GM18502 (cell line): ENCODE measurements at regions not wholly inside any gene's neighbourhood (a gene's known extent, or its start where the extent isn't known, plus 50 kb on each side); places are given as distances from the start of the nearest gene placed in this dataset.

ENCODE experiments used
- ATAC-seq: cut with Tn5 transposase; IDR thresholded peaks from one replicate; pipeline ENCODE4 v1.9.1; 2021; ENCODE audit warnings: mild to moderate bottlenecking; ENCODE audit not compliant: unreplicated experiment, poor library complexity

DNA sequence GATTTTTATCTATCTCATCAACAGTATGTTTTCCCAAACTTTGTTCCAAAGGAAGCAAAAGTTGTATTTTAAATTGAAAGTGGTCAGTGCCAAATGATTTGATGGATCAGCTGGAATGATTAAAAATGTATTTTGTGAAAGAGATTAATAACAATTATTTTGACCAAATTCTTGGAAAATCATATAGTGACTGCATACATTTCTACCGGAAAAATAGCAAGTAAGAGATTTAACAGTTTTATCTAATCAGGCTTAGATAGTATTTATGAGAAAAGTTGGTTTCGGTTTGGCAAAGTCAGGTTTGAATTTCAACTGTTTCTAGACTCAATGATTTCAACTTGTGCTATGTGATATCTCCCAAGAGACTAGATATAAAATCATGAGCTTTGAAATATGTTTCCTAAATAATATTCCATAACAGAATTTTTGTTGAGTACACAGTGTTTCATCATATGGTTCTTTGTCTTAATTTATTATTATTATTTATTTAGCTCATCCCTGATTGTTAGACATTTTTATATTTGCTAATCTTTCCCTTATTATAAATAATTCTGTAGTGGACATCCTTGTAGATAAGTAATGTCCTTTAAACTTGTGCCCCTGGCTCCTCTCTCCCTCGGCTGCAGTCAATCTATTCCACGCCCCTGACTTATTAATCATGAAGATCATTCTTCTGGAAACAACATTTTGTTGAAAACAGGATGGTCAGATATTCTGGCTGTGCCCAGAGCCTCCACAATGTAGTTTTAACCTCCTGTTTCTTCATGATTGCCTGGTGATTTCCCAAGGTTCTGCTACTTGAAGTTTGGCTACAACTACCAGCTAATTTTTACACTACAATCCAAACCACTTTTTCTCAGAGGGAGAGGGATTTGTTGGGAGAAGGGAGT, 520.7 kb upstream of the TCF4 start:
- no peak for ATAC-seq

- ATAC-seq, result no peak
Observed at GRCh38 chr18:56107821-56108477, 520.0 kb upstream of the TCF4 start.

DNA sequence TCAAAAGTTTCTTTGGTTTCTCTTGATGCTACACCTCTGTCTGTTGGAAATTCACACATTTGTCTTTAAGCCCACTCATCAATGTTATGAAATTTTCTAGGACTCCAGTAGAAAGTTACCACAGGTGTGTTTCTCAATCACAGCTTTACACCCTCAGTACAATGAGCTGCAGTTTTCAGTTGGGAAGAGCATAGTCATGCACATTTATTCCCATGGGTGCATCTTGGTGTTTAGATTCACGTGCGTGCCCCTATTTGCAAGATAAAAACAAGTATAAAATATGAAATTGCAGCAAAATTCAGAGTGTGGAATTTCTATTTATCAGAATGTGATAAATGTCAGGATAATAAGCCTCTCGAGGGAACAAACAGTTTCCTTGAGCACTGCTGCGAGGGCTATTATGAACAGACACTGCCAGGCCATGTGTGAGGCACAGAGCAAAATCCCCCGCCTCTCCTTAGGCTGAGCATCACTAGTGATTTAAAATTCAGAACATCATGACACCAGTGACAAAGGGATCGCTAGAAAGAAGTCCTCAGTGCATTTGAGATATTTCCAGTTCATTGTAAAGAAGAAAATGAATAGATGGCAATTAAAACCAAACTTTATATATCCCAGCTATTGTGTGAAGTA, 512.2 kb upstream of the TCF4 start:
- no peak for ATAC-seq

DNA sequence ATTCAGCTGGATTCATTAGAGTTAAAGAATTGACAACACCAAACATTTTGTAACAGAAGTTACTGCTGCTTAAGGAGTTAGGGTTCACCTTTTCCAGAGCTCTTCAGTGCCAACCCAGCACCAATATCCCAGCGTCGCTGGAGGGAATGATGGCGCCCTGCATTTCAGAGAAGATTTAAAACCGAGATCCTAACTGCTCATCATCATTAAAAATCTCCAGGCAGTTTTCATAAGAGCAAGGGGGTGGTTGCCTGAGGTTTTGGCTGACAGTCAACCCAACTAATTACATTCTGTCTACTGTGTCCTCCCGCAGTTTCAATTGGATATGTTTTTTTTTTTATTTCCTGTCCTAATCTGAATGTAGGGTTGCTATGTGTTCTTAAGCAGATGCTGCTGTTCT, 509.6 kb upstream of the TCF4 start:
- ATAC-seq, result no peak

DNA sequence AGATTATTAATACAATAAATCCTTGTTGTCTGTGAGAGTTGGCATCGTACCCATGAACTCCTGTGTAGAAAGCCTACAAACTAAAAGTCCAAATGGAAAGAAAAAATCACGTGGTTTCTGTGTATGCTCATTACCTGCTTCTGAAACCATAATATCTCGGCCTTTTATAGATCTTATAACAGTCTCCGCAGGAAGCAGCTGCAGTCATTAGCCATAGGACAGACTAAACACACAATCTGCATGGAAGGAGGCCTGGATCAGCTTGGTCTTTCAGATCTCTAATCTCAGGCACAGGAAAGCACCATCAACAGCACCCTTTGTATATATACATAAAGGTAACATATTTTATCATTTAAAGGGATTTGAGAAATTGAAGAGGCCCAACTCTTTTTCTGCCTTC, 508.9 kb upstream of the TCF4 start:
- no peak for ATAC-seq

DNA sequence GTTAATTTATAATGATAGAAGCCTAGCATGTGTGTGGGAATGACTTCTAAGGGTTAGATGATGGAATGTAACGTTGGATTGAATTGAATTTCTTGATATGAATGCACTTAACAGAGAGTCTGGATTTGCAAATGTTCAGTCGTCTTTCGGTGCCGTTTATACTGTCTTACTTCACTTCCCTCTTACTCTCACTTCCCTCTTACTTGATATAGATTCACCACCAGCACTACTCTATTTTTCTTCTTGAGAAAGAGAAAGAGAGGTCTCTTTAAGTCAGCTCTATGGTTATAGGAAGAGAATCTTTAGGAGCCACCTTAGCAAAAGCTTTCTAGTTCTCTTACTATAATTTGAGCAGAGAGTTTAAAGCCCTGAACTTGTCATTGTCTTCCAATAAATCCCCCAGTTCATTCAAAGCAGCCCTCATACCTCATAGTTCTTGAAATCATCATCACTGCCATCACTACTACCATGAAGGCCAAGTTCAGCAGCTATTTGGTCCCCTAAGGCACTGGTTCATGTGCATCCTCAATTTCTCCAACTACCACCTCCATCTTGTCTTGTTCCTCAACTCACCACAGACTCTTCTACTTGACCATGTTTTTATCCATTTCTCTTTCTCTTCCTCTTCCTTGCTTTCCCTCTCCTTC, 501.7 kb upstream of the TCF4 start:
- peak; percentile 86 for ATAC-seq

GRCh38 chr18:56086786-56087185, 498.8 kb upstream of the TCF4 start:
- ATAC-seq, result no peak

GRCh38 chr18:56086176-56086575, 498.2 kb upstream of the TCF4 start:
- no peak for ATAC-seq

- ATAC-seq, result no peak
Observed at GRCh38 chr18:56085551-56085950, 497.6 kb upstream of the TCF4 start.

DNA sequence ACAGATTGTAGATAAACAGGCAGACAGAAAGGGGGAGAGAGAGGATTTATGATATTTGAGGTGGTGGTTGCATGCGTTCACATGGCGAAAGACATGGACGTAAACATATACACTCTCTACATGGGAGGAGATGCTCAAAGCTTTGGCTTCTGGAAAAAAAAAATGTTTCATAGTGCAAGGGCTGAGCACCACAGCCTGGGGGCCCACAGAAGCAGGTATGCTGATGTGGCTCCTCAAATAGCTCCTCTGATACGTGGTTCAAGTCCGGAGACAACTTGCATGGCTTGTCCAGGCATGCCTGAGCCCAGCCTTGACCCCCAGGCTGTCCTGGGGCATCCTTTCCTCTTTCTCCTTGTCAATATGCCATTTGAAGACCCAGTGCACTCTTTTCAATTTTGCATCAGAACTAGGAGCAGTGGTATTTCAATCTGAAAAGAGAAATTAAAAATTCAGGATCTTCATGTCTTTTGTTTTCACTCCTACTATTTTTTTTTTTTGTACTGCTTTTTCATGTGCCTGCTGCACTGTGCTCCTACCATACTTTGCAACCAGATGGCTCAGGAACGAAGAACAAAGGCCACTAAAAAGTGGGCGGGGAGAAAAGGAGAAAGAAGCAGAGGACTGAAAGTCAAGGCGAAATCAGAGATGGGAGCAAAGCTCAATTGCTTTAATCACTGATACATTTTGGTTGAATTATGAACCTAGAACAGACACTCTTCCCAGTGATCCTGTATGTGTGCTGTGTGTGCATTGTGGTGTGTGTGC, 495.7 kb upstream of the TCF4 start:
- no peak for ATAC-seq

DNA sequence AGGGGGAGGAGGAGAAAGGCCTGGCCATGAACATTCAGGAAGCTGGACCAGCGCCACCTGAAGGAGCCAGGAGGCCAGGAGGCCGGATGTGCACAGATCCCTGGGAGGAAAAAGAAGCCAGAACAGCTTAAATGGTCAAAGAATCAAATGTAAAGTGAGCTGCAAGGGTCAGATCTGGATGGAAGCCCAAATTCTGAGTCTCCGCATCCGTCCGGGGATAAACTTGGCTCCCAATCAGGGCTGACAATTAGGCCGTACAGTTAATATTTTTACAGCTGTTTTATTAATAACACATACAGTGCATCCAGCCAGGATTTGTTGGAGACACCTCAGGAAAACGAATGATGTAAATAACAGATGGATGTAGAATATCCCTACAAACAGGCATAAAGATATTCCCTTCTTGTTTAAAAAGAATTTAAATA, 495.1 kb upstream of the TCF4 start:
- ATAC-seq, result no peak

DNA sequence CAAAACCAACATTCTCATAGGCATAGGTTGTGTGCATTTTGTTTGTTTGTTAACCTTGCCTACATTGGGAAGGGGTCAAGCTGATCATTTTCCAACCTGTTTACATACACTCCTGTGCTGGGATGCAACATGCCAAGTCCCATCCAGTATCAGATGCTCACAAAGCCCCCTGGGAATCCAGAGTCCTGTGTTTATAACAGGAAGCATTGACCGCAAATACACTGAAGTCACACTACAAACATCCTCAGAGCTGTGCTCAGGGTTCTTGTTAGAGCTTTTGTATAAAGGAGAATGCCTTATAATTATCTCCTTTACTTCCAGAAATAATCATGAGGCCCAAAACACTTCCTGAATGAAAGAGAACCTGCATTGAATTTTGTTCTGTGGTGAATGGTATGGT, 488.7 kb upstream of the TCF4 start:
- no peak for ATAC-seq

DNA sequence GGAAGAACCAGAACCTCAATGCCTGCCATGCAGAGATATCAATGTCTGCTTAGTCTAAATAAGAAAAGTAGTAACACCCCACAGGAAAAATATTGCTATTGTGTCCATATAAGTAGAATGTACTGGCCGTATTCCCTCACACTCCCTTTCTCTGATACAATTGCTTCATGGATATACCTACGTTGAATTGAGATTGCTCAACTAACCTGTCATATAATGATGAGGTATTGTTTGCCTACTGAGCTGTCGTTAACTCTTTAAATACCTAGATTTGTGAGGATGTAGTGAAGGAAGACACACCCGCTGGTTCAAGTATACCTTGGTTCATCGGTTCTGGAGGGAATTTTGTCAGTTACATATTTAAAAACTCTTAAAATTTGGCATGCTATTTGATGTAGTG, 480.7 kb upstream of the TCF4 start:
- ATAC-seq, result no peak

DNA sequence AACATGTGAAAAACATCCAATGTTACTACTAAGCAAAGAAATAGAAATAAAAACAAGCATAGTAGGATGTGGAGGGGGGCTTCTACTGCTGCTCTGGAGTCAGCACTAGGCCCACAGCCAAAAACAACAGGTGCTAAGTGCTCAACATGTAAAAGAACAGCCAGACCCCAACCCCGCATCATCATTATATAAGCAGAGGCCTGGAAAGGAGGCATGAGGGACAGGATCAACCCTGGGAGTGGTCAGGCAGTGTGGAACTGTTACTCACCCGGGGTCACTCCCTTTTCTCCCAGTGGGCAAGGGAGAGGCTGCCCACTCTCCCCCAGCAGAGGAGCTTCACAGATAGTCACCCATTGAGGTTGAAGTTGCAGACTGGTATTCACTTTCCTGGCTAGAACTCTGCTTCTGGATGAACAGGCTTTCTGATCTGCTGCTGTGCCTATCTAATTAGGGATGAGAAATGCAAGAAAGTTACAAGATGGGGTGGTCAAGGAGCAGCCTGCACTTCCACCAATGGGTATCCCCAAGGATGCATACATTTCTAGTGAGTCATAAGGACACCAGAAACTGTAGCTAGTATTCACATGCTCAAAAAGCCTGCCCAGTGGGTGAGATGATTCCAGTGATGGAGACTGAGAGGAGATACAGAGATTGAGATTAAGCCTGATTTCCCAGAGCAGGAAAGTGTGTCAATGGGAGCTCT, 480.1 kb upstream of the TCF4 start:
- no peak for ATAC-seq

- ATAC-seq, result no peak
Observed at GRCh38 chr18:56067214-56067894, 479.4 kb upstream of the TCF4 start.

DNA sequence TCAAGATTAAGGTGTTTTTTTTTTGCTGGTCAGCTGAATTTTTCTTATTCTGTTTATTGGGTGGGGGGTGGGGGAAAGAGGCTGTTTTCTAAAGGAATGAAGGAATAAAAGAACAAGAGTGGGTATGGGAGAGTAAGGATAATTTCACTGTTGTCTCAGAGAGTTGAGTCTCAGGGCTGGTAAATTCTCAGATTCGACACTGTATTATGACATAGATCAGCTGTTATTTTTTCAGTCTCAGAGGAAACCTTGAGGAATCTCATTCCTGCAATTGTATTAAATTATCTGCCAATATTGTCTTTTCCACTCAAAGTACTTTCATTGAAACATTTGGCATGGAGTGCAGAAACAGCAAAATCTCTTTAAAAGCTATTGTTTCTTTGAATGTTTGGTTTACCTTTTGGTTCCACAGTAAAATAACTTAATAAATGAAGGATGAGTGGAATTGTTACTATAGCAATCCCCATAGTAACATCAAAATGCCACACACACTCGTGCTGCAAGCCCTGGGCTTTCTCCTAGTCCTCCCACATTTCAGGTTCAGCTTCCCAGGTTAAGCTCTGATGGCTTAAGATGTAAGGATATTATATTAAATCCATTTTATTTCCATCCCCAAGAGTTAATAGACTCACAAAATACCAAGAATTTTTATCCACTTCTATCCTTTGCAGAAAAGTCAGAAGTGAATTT, 478.7 kb upstream of the TCF4 start:
- ATAC-seq, result no peak

- no peak for ATAC-seq
Observed at GRCh38 chr18:56065086-56065485, 477.1 kb upstream of the TCF4 start.

DNA sequence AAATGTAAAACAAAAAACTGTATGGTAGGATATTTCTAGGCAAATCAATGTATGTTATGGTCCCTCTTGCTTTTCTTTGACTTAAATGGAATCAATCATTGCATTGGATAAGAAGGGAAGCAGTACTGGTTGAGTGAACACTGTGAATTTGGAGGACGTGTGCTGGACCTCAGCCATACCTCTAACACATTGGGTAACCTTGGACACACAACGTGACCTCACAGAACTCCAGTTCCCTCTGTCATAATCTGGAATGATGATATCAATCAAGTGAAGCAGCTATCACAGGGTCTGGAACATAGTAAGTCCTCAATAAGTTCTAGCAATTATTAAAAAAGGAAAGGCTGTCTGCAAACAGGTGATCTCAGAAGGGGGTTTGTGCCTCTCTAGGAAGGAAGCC, 474.9 kb upstream of the TCF4 start:
- ATAC-seq, result no peak
